ENCODE measurements at regions not wholly inside any gene's neighbourhood (a gene's known extent, or its start where the extent isn't known, plus 50 kb on each side); places are given as distances from the start of the nearest gene placed in this dataset.

GRCh38 chr10:14468023-14468441 lies 137.3 kb upstream of the FRMD4A start:
- WGBS, 2 experiments (ENCODE audit: insufficient coverage in 2 of 2), result 83 to 87% methylated on average over 9 to 12 of the region's 12 CpGs
- Histone ChIP-seq H3K36me3 (ENCODE audit: control insufficient read depth, insufficient read depth, low read length) (no peaks in the 10 kb centered on the region), H3K27ac (ENCODE audit: low read depth, low read length, severe bottlenecking) (no peak overlapping the region), H3K4me3 (ENCODE audit: extremely low read depth, insufficient read depth, low read length, poor library complexity, severe bottlenecking) (no peak overlapping the region), H3K4me1 (ENCODE audit: control insufficient read depth, insufficient read depth, low read length, poor library complexity, severe bottlenecking) (no peaks in the 10 kb centered on the region), H3K9me3 (ENCODE audit: control insufficient read depth, low read length) (no peaks in the 10 kb centered on the region)

GRCh38 chr10:14466257-14466656 lies 135.5 kb upstream of the FRMD4A start:
- H3K36me3 ChIP-seq (ENCODE audit: control insufficient read depth, insufficient read depth, low read length), result no peaks in the 10 kb centered on the region
- no peaks in the 10 kb centered on the region for H3K4me1 ChIP-seq (ENCODE audit: control insufficient read depth, insufficient read depth, low read length, poor library complexity, severe bottlenecking)
- WGBS, 2 experiments (ENCODE audit: insufficient coverage in 2 of 2), result 89 to 100% methylated on average over 1 of the region's 3 CpGs
- H3K4me3 ChIP-seq (ENCODE audit: extremely low read depth, insufficient read depth, low read length, poor library complexity, severe bottlenecking), result no peak overlapping the region
- H3K27ac ChIP-seq (ENCODE audit: low read depth, low read length, severe bottlenecking), result no peak overlapping the region
- no peaks in the 10 kb centered on the region for H3K9me3 ChIP-seq (ENCODE audit: control insufficient read depth, low read length)

- WGBS, 2 experiments (ENCODE audit: insufficient coverage in 2 of 2), result 100% methylated on average over 1 of the region's 2 CpGs
- H3K27ac ChIP-seq (ENCODE audit: low read depth, low read length, severe bottlenecking), result no peak overlapping the region
Measured at GRCh38 chr10:14460447-14460846, 129.7 kb upstream of the FRMD4A start.

GRCh38 chr10:14459665-14460064 lies 128.9 kb upstream of the FRMD4A start:
- Histone ChIP-seq H3K4me3 (ENCODE audit: extremely low read depth, insufficient read depth, low read length, poor library complexity, severe bottlenecking) (no peak overlapping the region), H3K4me1 (ENCODE audit: control insufficient read depth, insufficient read depth, low read length, poor library complexity, severe bottlenecking) (no peaks in the 10 kb centered on the region), H3K36me3 (ENCODE audit: control insufficient read depth, insufficient read depth, low read length) (no peaks in the 10 kb centered on the region), H3K9me3 (ENCODE audit: control insufficient read depth, low read length) (no peaks in the 10 kb centered on the region), H3K27ac (ENCODE audit: low read depth, low read length, severe bottlenecking) (no peak overlapping the region)
- WGBS, 2 experiments (ENCODE audit: insufficient coverage in 2 of 2), result 81 to 100% methylated on average over 2 of the region's 2 CpGs

More at GRCh38 chr10:14460447-14460846, 129.7 kb upstream of the FRMD4A start:
- Histone ChIP-seq H3K36me3 (ENCODE audit: control insufficient read depth, insufficient read depth, low read length) (no peaks in the 10 kb centered on the region), H3K4me3 (ENCODE audit: extremely low read depth, insufficient read depth, low read length, poor library complexity, severe bottlenecking) (no peak overlapping the region), H3K4me1 (ENCODE audit: control insufficient read depth, insufficient read depth, low read length, poor library complexity, severe bottlenecking) (no peaks in the 10 kb centered on the region), H3K9me3 (ENCODE audit: control insufficient read depth, low read length) (no peaks in the 10 kb centered on the region)

GRCh38 chr10:14456870-14457266 lies 126.1 kb upstream of the FRMD4A start:
- no peak overlapping the region for H3K4me3 ChIP-seq (ENCODE audit: extremely low read depth, insufficient read depth, low read length, poor library complexity, severe bottlenecking)
- H3K9me3 ChIP-seq (ENCODE audit: control insufficient read depth, low read length), result no peaks in the 10 kb centered on the region
- no peaks in the 10 kb centered on the region for H3K4me1 ChIP-seq (ENCODE audit: control insufficient read depth, insufficient read depth, low read length, poor library complexity, severe bottlenecking)
- no peaks in the 10 kb centered on the region for H3K36me3 ChIP-seq (ENCODE audit: control insufficient read depth, insufficient read depth, low read length)
- no peak overlapping the region for H3K27ac ChIP-seq (ENCODE audit: low read depth, low read length, severe bottlenecking)
- 75 to 82% methylated on average over 2 of the region's 2 CpGs for WGBS, 2 experiments (ENCODE audit: insufficient coverage in 2 of 2)

GRCh38 chr10:14456218-14456869 lies 125.6 kb upstream of the FRMD4A start:
- no peak overlapping the region for H3K27ac ChIP-seq (ENCODE audit: low read depth, low read length, severe bottlenecking)
- no peaks in the 10 kb centered on the region for H3K36me3 ChIP-seq (ENCODE audit: control insufficient read depth, insufficient read depth, low read length)
- no peaks in the 10 kb centered on the region for H3K9me3 ChIP-seq (ENCODE audit: control insufficient read depth, low read length)
- 70 to 100% methylated on average over 2 to 4 of the region's 6 CpGs for WGBS, 2 experiments (ENCODE audit: insufficient coverage in 2 of 2)
- no peaks in the 10 kb centered on the region for H3K4me1 ChIP-seq (ENCODE audit: control insufficient read depth, insufficient read depth, low read length, poor library complexity, severe bottlenecking)
- H3K4me3 ChIP-seq (ENCODE audit: extremely low read depth, insufficient read depth, low read length, poor library complexity, severe bottlenecking), result no peak overlapping the region

GRCh38 chr10:14454629-14455028 lies 123.9 kb upstream of the FRMD4A start:
- H3K4me3 ChIP-seq (ENCODE audit: extremely low read depth, insufficient read depth, low read length, poor library complexity, severe bottlenecking), result no peak overlapping the region
- WGBS, 2 experiments (ENCODE audit: insufficient coverage in 2 of 2), result 95 to 97% methylated on average over 7 to 8 of the region's 10 CpGs
- H3K9me3 ChIP-seq (ENCODE audit: control insufficient read depth, low read length), result no peaks in the 10 kb centered on the region
- H3K36me3 ChIP-seq (ENCODE audit: control insufficient read depth, insufficient read depth, low read length), result no peaks in the 10 kb centered on the region
- no peaks in the 10 kb centered on the region for H3K4me1 ChIP-seq (ENCODE audit: control insufficient read depth, insufficient read depth, low read length, poor library complexity, severe bottlenecking)
- H3K27ac ChIP-seq (ENCODE audit: low read depth, low read length, severe bottlenecking), result no peak overlapping the region

GRCh38 chr10:14454206-14454605 lies 123.5 kb upstream of the FRMD4A start:
- whole genome bisulfite sequencing, 2 experiments (ENCODE audit: insufficient coverage in 2 of 2), result 86 to 94% methylated on average over 9 to 10 of the region's 12 CpGs

GRCh38 chr10:14453593-14453992 lies 122.9 kb upstream of the FRMD4A start:
- WGBS, 2 experiments (ENCODE audit: insufficient coverage in 2 of 2), result 80 to 83% methylated on average over 3 to 4 of the region's 4 CpGs
- Histone ChIP-seq H3K36me3 (ENCODE audit: control insufficient read depth, insufficient read depth, low read length) (no peaks in the 10 kb centered on the region), H3K9me3 (ENCODE audit: control insufficient read depth, low read length) (no peaks in the 10 kb centered on the region), H3K4me1 (ENCODE audit: control insufficient read depth, insufficient read depth, low read length, poor library complexity, severe bottlenecking) (no peaks in the 10 kb centered on the region), H3K27ac (ENCODE audit: low read depth, low read length, severe bottlenecking) (no peak overlapping the region), H3K4me3 (ENCODE audit: extremely low read depth, insufficient read depth, low read length, poor library complexity, severe bottlenecking) (no peak overlapping the region)

More at GRCh38 chr10:14454206-14454605, 123.5 kb upstream of the FRMD4A start:
- Histone ChIP-seq H3K4me1 (ENCODE audit: control insufficient read depth, insufficient read depth, low read length, poor library complexity, severe bottlenecking) (no peaks in the 10 kb centered on the region), H3K27ac (ENCODE audit: low read depth, low read length, severe bottlenecking) (no peak overlapping the region), H3K9me3 (ENCODE audit: control insufficient read depth, low read length) (no peaks in the 10 kb centered on the region), H3K4me3 (ENCODE audit: extremely low read depth, insufficient read depth, low read length, poor library complexity, severe bottlenecking) (no peak overlapping the region), H3K36me3 (ENCODE audit: control insufficient read depth, insufficient read depth, low read length) (no peaks in the 10 kb centered on the region)

GRCh38 chr10:14451341-14451740 lies 120.6 kb upstream of the FRMD4A start:
- no peak overlapping the region for H3K4me3 ChIP-seq (ENCODE audit: extremely low read depth, insufficient read depth, low read length, poor library complexity, severe bottlenecking)
- no peak overlapping the region for H3K27ac ChIP-seq (ENCODE audit: low read depth, low read length, severe bottlenecking)
- H3K9me3 ChIP-seq (ENCODE audit: control insufficient read depth, low read length), result no peaks in the 10 kb centered on the region
- H3K4me1 ChIP-seq (ENCODE audit: control insufficient read depth, insufficient read depth, low read length, poor library complexity, severe bottlenecking), result no peaks in the 10 kb centered on the region
- 89 to 90% methylated on average over 2 to 5 of the region's 6 CpGs for WGBS, 2 experiments (ENCODE audit: insufficient coverage in 2 of 2)
- H3K36me3 ChIP-seq (ENCODE audit: control insufficient read depth, insufficient read depth, low read length), result no peaks in the 10 kb centered on the region

GRCh38 chr10:14450041-14450491 lies 119.3 kb upstream of the FRMD4A start:
- Histone ChIP-seq H3K36me3 (ENCODE audit: control insufficient read depth, insufficient read depth, low read length) (no peaks in the 10 kb centered on the region), H3K4me3 (ENCODE audit: extremely low read depth, insufficient read depth, low read length, poor library complexity, severe bottlenecking) (no peak overlapping the region), H3K27ac (ENCODE audit: low read depth, low read length, severe bottlenecking) (peak overlapping the region; percentile 54), H3K9me3 (ENCODE audit: control insufficient read depth, low read length) (no peaks in the 10 kb centered on the region), H3K4me1 (ENCODE audit: control insufficient read depth, insufficient read depth, low read length, poor library complexity, severe bottlenecking) (no peaks in the 10 kb centered on the region)
- WGBS, 2 experiments (ENCODE audit: insufficient coverage in 2 of 2), result 83 to 88% methylated on average over 3 of the region's 3 CpGs
